AG10803 (cell line): ENCODE measurements at regions not wholly inside any gene's neighbourhood (a gene's known extent, or its start where the extent isn't known, plus 50 kb on each side); places are given as distances from the start of the nearest gene placed in this dataset.

Experiments used
- DNase-seq: peaks from one replicate; pipeline ENCODE4 v3.0.0; 2010; ENCODE audit warnings: low read depth
- H3K4me3 ChIP-seq: 2 replicates; pipeline ENCODE4 v1.5.1; 2011; ENCODE audit warnings: mild to moderate bottlenecking, low read length, control low read depth
- TF ChIP-seq, protein P1 (sequence below): conservative IDR thresholded peaks from 2 replicates; pipeline ENCODE4 v1.5.1; 2011; ENCODE audit warnings: mild to moderate bottlenecking, low read length, control low read depth, inconsistent platforms

DNA sequence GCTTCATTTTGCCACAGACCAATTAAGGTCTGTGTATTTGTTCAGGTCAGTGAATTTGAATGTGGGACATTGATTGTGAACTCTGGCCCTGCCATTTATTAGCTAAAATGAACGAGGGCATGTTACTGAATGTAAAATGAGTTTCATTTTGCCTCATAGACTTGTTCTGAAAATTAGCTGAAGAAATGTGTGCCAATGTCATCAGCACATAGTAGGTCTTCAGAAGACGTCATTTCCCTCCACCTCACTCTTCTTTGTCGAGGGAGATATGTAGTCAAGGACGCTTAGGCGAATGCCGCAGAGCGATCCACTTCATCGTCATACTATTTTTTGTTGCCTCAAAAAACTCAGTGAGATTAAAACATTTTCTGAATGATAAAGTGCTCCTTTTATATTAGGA lies 291.7 kb downstream of the SMOC2 start:
- no peak for DNase-seq
- no peak overlapping the region for H3K4me3 ChIP-seq
- TF ChIP-seq, protein P1, sequence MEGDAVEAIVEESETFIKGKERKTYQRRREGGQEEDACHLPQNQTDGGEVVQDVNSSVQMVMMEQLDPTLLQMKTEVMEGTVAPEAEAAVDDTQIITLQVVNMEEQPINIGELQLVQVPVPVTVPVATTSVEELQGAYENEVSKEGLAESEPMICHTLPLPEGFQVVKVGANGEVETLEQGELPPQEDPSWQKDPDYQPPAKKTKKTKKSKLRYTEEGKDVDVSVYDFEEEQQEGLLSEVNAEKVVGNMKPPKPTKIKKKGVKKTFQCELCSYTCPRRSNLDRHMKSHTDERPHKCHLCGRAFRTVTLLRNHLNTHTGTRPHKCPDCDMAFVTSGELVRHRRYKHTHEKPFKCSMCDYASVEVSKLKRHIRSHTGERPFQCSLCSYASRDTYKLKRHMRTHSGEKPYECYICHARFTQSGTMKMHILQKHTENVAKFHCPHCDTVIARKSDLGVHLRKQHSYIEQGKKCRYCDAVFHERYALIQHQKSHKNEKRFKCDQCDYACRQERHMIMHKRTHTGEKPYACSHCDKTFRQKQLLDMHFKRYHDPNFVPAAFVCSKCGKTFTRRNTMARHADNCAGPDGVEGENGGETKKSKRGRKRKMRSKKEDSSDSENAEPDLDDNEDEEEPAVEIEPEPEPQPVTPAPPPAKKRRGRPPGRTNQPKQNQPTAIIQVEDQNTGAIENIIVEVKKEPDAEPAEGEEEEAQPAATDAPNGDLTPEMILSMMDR, result no peak

DNA sequence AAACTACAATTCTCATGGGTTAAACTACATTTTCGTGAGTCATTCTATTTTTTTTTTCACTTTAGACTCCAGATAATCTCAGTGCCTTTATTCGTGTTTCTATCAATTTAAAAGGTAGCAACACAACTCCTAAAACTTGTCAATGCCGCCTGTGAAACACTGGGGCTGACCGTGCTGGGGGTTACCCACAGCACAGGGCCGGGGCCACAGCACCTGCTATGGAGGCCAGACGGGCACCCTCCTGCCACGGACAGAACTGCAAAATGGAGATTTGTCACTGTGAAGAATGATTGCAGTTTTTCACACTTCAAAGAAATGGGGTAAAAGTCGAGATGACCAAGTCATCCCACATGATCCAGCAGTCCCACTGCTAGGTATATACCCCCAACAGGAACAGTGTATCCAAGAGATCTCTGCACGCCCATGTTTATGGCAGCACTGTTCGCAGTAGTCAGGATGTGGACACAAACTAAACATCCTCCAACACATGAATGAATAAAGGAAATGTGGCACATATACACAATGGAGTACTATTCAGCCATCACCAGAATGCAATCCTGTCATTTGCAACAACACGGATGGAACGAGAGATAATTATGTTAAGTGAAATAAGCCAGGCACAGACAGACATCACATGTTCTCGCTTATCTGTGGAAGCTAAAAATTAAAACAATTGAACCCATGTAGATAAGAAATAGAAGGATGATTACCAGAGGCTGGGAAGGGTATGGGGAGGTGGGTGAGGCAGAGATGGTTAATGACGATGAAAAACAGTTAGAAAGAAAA lies 290.1 kb downstream of the SMOC2 start:
- no peak for DNase-seq
- H3K4me3 ChIP-seq, result no peak overlapping the region
- TF ChIP-seq, protein P1, result no peak

GRCh38 chr6:168728056-168728455 lies 287.1 kb downstream of the SMOC2 start:
- H3K4me3 ChIP-seq, result no peak overlapping the region
- no peak for DNase-seq
- TF ChIP-seq, protein P1, result no peak

- no peak overlapping the region for H3K4me3 ChIP-seq
- no peak for DNase-seq
- TF ChIP-seq, protein P1, result no peak
Observed at GRCh38 chr6:168726312-168726856, 285.4 kb downstream of the SMOC2 start.

DNA sequence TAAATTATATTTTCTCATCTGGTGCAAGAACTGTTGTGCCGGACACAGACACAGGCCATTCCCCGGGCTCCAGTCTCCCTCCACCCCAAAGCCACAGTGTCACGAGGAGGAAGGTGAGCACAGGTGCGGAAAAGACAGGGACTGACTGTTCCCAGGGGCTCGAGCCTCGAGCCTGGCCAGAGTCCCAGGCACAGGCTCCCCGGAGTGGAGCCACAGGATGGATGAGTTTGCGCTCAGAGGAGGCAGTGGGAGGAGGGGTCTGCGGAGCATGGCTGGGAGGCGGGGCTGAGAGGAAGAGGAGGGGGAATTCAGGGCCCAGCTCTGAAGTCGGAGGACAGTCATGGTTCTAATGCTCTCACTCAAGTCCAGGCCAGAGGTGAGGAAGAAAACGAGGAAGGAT lies 284.8 kb downstream of the SMOC2 start:
- DNase-seq, result no peak
- TF ChIP-seq, protein P1, result no peak

DNA sequence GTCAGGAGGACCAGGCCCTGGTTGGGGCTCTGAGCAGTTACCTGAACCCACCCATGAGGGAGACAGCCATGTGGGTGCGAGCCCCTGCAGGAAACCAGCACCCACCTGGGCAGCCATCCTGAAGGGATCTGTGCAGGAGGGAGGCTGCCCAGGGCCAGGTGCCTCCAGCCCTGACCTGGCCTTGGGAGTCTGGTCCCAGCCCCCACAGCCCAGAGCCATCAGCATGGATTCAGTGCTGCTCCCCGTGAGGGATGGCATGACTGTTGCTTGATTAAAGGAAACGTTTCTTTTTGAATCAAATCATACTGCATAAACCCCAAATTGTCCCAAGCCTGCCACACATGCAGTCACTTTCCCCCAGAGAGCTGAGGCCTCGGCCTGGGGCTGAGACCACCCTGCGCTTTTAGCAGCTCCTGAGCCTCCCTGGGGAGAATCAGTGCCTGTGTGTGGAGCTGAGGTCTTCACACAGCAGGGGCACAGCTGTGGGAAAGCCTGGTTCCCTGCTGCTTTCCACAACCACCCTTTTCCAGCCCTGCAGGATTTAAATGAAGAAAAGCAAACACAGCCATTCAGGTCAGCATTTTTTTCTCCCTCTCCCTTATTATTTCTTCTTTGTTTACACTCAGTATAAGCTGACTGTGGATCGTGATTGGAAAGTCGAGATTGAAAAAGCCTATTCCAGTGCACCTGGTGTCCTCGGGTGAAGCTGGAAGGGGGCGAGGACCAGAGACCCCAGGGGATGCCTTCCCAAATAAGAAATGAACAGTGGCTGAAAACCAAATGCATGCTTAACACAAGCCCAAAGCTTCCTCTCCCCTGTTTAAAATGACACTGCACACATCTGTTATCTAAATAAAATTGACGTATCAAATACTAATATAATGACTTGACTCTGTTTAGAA lies 283.9 kb downstream of the SMOC2 start:
- no peak overlapping the region for H3K4me3 ChIP-seq

More for the DNA sequence above, 284.8 kb downstream of the SMOC2 start:
- H3K4me3 ChIP-seq, result no peak overlapping the region

More for the DNA sequence above, 283.9 kb downstream of the SMOC2 start:
- TF ChIP-seq, protein P1, result no peak
- DNase-seq, result no peak
